Liver (tissue), 3 donors: ENCODE measurements at regions not wholly inside any gene's neighbourhood (a gene's known extent, or its start where the extent isn't known, plus 50 kb on each side); places are given as distances from the start of the nearest gene placed in this dataset.

ENCODE experiments used
- FOXA1 ChIP-seq: IDR thresholded peaks from 2 replicates; pipeline ENCODE4 v1.6.1; 2016; ENCODE audit warnings: antibody characterized with exemption
- GABPA ChIP-seq, 2 donors: IDR thresholded peaks in 1 of 2; conservative IDR thresholded peaks in 1 of 2; 2 replicates each; pipeline ENCODE4 v1.6.1; 2016; ENCODE audit warnings: antibody characterized with exemption in 2 of 2, mild to moderate bottlenecking in 1 of 2, moderate library complexity in 1 of 2
- JUND ChIP-seq, 2 donors: IDR thresholded peaks; 2 replicates each; pipeline ENCODE4 v1.6.1; 2016; ENCODE audit warnings: antibody characterized with exemption in 2 of 2
- RAD21 ChIP-seq, 2 donors: IDR thresholded peaks; 2 replicates each; pipeline ENCODE4 v1.6.1; 2016; ENCODE audit warnings: antibody characterized with exemption in 2 of 2, mild to moderate bottlenecking in 2 of 2
- TF ChIP-seq, protein P1 (sequence below): IDR thresholded peaks from 2 replicates; pipeline ENCODE4 v1.6.1; 2016; ENCODE audit warnings: antibody characterized with exemption
- TF ChIP-seq, protein P2 (sequence below): fragments of 150-350 bp; IDR thresholded peaks from 2 replicates; pipeline ENCODE4 v1.5.1; 2017; ENCODE audit warnings: improper control_type of control experiment, low read depth, low read length; ENCODE audit not compliant: missing input control
- donor health status: healthy.
- donor health status: healthy.

DNA sequence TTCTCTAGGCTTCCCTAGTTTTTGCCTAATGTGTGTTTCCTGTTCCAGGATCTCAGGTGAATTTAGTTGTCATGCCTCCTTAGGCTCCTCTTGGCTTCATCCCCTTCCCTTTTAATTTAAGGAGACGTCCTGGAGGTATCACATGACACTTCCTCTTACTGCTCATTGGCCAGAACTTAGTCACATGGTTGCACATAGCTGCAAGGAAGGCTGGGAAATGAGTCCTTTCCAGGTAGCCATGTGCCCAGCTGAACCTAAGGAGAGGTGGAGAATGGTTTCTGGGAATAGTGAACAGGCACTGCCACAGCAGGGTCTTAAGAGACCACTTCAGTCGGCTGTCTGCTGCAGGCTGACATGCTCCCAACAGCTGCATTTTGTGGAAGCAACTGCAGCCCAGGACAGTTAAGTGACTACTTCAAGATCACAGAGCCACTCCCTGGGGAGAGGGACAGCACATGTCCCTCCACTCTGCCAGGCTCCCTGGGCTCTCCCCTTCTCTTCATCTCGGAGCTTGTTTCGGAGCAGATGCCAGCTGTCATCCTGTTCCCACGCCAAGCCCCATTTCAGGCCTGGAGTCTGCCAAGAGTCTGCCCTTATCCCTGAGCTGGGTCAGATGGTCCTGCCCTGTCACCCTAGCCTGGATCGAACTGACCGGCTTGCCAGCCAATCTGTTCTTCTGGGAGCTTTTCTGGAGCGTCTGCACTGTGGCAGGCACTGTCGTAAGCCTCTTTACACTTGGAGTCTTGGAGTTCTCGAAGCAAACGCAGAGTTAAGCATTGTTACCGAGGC is 81.4 kb upstream of the FOXF1 start:
- TF ChIP-seq RAD21 (IDR thresholded peaks at IDR 0.05) (no peak), JUND (IDR thresholded peaks at IDR 0.05) (no peak), FOXA1 (no peak), GABPA (IDR thresholded peaks at IDR 0.05 in 1 of 2, conservative IDR thresholded peaks at IDR 0.05 in 1 of 2) (no peak)
- TF ChIP-seq, protein P1, sequence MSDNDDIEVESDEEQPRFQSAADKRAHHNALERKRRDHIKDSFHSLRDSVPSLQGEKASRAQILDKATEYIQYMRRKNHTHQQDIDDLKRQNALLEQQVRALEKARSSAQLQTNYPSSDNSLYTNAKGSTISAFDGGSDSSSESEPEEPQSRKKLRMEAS = no peak
- TF ChIP-seq, protein P2, sequence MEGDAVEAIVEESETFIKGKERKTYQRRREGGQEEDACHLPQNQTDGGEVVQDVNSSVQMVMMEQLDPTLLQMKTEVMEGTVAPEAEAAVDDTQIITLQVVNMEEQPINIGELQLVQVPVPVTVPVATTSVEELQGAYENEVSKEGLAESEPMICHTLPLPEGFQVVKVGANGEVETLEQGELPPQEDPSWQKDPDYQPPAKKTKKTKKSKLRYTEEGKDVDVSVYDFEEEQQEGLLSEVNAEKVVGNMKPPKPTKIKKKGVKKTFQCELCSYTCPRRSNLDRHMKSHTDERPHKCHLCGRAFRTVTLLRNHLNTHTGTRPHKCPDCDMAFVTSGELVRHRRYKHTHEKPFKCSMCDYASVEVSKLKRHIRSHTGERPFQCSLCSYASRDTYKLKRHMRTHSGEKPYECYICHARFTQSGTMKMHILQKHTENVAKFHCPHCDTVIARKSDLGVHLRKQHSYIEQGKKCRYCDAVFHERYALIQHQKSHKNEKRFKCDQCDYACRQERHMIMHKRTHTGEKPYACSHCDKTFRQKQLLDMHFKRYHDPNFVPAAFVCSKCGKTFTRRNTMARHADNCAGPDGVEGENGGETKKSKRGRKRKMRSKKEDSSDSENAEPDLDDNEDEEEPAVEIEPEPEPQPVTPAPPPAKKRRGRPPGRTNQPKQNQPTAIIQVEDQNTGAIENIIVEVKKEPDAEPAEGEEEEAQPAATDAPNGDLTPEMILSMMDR = no peak
